Erythroblast (primary cell): ENCODE measurements at regions not wholly inside any gene's neighbourhood (a gene's known extent, or its start where the extent isn't known, plus 50 kb on each side); places are given as distances from the start of the nearest gene placed in this dataset.

Experiments
- GATA1 ChIP-seq: IDR thresholded peaks from 2 replicates; pipeline ENCODE4 v1.6.1; 2011; ENCODE audit warnings: low read depth, mild to moderate bottlenecking, control low read depth, low read length, moderate library complexity
- POLR2A ChIP-seq: IDR thresholded peaks from 2 replicates; pipeline ENCODE4 v1.6.1; 2011; ENCODE audit warnings: mild to moderate bottlenecking, low read length

- no peak for TF ChIP-seq POLR2A
- TF ChIP-seq GATA1, result no peak
Observed at GRCh38 chr5:29779141-29779540, 1414.3 kb upstream of the CDH6 start.
